Hematopoietic multipotent progenitor cell treated with erythropoietin and hydrocortisone succinate and interleukin-3 and kit ligand, for 6 days (in vitro differentiated cells): ENCODE measurements at regions not wholly inside any gene's neighbourhood (a gene's known extent, or its start where the extent isn't known, plus 50 kb on each side); places are given as distances from the start of the nearest gene placed in this dataset.

Experiments used
- DNase-seq: peaks from one replicate; pipeline ENCODE4 v3.0.0-alpha.2; 2015

- peak; percentile 14 for DNase-seq
Measured at GRCh38 chr20:24376311-24377099, 92.9 kb upstream of the SYNDIG1 start.

GRCh38 chr20:24373372-24373771 is 96.1 kb upstream of the SYNDIG1 start:
- no peak for DNase-seq

GRCh38 chr20:24370911-24371695 is 98.3 kb upstream of the SYNDIG1 start:
- DNase-seq = no peak

- DNase-seq = no peak
Measured at GRCh38 chr20:24370249-24370648, 99.2 kb upstream of the SYNDIG1 start.

- DNase-seq = no peak
Measured at GRCh38 chr20:24368253-24368652, 101.2 kb upstream of the SYNDIG1 start.

- DNase-seq = no peak
Measured at GRCh38 chr20:24366336-24367004, 103.0 kb upstream of the SYNDIG1 start.

GRCh38 chr20:24365670-24366069 is 103.8 kb upstream of the SYNDIG1 start:
- no peak for DNase-seq

- DNase-seq = no peak
Measured at GRCh38 chr20:24364482-24364881, 104.9 kb upstream of the SYNDIG1 start.

- DNase-seq = no peak
Measured at GRCh38 chr20:24363031-24363430, 106.4 kb upstream of the SYNDIG1 start.

GRCh38 chr20:24362080-24362479 is 107.3 kb upstream of the SYNDIG1 start:
- DNase-seq = no peak

- DNase-seq = no peak
Measured at GRCh38 chr20:24361541-24361940, 107.9 kb upstream of the SYNDIG1 start.

GRCh38 chr20:24360531-24360930 is 108.9 kb upstream of the SYNDIG1 start:
- no peak for DNase-seq

GRCh38 chr20:24359321-24360027 is 110.0 kb upstream of the SYNDIG1 start:
- no peak for DNase-seq

GRCh38 chr20:24357931-24358330 is 111.5 kb upstream of the SYNDIG1 start:
- no peak for DNase-seq

- DNase-seq = no peak
Measured at GRCh38 chr20:24357177-24357576, 112.3 kb upstream of the SYNDIG1 start.

- DNase-seq = no peak
Measured at GRCh38 chr20:24353135-24353690, 116.2 kb upstream of the SYNDIG1 start.

- DNase-seq = no peak
Measured at GRCh38 chr20:24350923-24351368, 118.5 kb upstream of the SYNDIG1 start.

GRCh38 chr20:24341781-24342180 is 127.6 kb upstream of the SYNDIG1 start:
- DNase-seq = no peak

GRCh38 chr20:24340933-24341332 is 128.5 kb upstream of the SYNDIG1 start:
- DNase-seq = no peak

- DNase-seq = no peak
Measured at GRCh38 chr20:24339210-24339641, 130.2 kb upstream of the SYNDIG1 start.

GRCh38 chr20:24337551-24337950 is 131.9 kb upstream of the SYNDIG1 start:
- no peak for DNase-seq

- DNase-seq = peak; percentile 8
Measured at GRCh38 chr20:24337069-24337468, 132.4 kb upstream of the SYNDIG1 start.

GRCh38 chr20:24334830-24335229 is 134.6 kb upstream of the SYNDIG1 start:
- DNase-seq = no peak
